ENCODE measurements at regions not wholly inside any gene's neighbourhood (a gene's known extent, or its start where the extent isn't known, plus 50 kb on each side); places are given as distances from the start of the nearest gene placed in this dataset.
"Not testable (repeated sequence)": the region's sequence is repeated elsewhere in the genome, so short reads cannot be mapped to it uniquely, and the experiment has no call there.

- H3K27ac ChIP-seq (ENCODE audit: low read depth in 1 of 3, low read length in 2 of 3) = no peak overlapping the region
- no peak overlapping the region for H3K4me3 ChIP-seq (ENCODE audit: low read depth in 1 of 3, low read length in 3 of 3)
- DNase-seq (no peak), FAIRE-seq (no peak)
- peaks cover 0 to 6% of the 10 kb centered on the region in 2 donors for H3K9me3 ChIP-seq (ENCODE audit: control insufficient read depth in 2 of 2, insufficient read depth in 1 of 2, low read depth in 1 of 2, low read length in 1 of 2)
- no peaks in the 10 kb centered on the region for H3K27me3 ChIP-seq (ENCODE audit: control insufficient read depth in 3 of 3, insufficient read depth in 3 of 3, low read length in 3 of 3)
- no peaks in the 10 kb centered on the region for H3K36me3 ChIP-seq (ENCODE audit: control insufficient read depth in 3 of 3, insufficient read depth in 2 of 3, low read depth in 1 of 3, low read length in 3 of 3)
- 14 to 43% (median 31%) methylated on average over 8 of the region's 8 CpGs for WGBS, 3 donors
- H3K4me1 ChIP-seq (ENCODE audit: control insufficient read depth in 3 of 3, insufficient read depth in 2 of 3, low read depth in 1 of 3, low read length in 2 of 3) = no peaks in the 10 kb centered on the region
Measured at GRCh38 chr19:30812099-30812678, 440.0 kb downstream of the ZNF536 start.

DNA sequence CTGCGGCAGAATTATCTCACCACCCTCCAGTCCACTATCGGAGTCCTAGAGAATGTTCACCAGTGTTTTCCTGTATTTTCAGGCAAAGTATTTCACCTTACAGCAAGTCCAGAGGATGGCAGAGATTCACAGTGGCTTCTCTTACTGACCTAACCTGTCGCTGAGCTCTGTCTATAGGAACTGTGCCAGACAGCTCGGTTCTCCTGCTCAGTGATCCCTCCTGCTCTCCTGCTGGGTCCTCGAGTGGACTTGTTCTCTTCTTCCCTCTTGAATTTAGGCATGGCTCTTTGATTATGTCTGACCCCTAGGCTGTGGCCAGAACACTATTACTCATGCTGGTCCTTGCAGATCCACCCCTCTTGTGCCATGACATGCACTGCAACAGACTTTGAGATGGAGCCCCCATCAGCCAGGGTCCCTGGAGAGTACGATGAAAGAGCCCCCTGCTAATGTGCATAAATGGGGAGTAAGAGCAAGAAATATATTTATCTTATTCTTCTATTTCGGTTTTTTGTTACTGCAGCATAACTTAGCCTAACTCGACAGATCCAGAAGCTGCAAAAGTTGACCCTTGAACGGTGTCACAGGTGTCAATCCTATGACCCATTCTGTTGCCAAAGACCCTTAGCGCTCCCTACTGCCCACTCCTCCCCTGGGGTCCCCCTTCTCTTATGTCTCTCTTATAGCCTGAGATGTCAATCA is 439.4 kb downstream of the ZNF536 start:
- no peaks in the 10 kb centered on the region for H3K4me1 ChIP-seq (ENCODE audit: control insufficient read depth in 3 of 3, insufficient read depth in 2 of 3, low read depth in 1 of 3, low read length in 2 of 3)
- no peak for FAIRE-seq

GRCh38 chr19:30810726-30811125 is 438.5 kb downstream of the ZNF536 start:
- H3K4me3 ChIP-seq (ENCODE audit: low read depth in 1 of 3, low read length in 3 of 3) = no peak overlapping the region
- H3K27me3 ChIP-seq (ENCODE audit: control insufficient read depth in 3 of 3, insufficient read depth in 3 of 3, low read length in 3 of 3) = no peaks in the 10 kb centered on the region
- H3K27ac ChIP-seq (ENCODE audit: low read depth in 1 of 3, low read length in 2 of 3) = no peak overlapping the region
- no peak for FAIRE-seq
- H3K4me1 ChIP-seq (ENCODE audit: control insufficient read depth in 3 of 3, insufficient read depth in 2 of 3, low read depth in 1 of 3, low read length in 2 of 3) = no peaks in the 10 kb centered on the region
- no peaks in the 10 kb centered on the region for H3K36me3 ChIP-seq (ENCODE audit: control insufficient read depth in 3 of 3, insufficient read depth in 2 of 3, low read depth in 1 of 3, low read length in 3 of 3)
- no peak for DNase-seq
- peaks cover 0 to 8% of the 10 kb centered on the region in 2 donors for H3K9me3 ChIP-seq (ENCODE audit: control insufficient read depth in 2 of 2, insufficient read depth in 1 of 2, low read depth in 1 of 2, low read length in 1 of 2)
- 55 to 64% (median 64%) methylated on average over 4 of the region's 4 CpGs for WGBS, 3 donors

More for the DNA sequence above, 439.4 kb downstream of the ZNF536 start:
- no peak overlapping the region for H3K4me3 ChIP-seq (ENCODE audit: low read depth in 1 of 3, low read length in 3 of 3)
- H3K27ac ChIP-seq (ENCODE audit: low read depth in 1 of 3, low read length in 2 of 3) = no peak overlapping the region
- DNase-seq = no peak
- peaks cover 0 to 8% of the 10 kb centered on the region in 2 donors for H3K9me3 ChIP-seq (ENCODE audit: control insufficient read depth in 2 of 2, insufficient read depth in 1 of 2, low read depth in 1 of 2, low read length in 1 of 2)
- no peaks in the 10 kb centered on the region for H3K36me3 ChIP-seq (ENCODE audit: control insufficient read depth in 3 of 3, insufficient read depth in 2 of 3, low read depth in 1 of 3, low read length in 3 of 3)
- WGBS, 3 donors = 67 to 82% (median 74%) methylated on average over 10 of the region's 10 CpGs
- H3K27me3 ChIP-seq (ENCODE audit: control insufficient read depth in 3 of 3, insufficient read depth in 3 of 3, low read length in 3 of 3) = no peaks in the 10 kb centered on the region

DNA sequence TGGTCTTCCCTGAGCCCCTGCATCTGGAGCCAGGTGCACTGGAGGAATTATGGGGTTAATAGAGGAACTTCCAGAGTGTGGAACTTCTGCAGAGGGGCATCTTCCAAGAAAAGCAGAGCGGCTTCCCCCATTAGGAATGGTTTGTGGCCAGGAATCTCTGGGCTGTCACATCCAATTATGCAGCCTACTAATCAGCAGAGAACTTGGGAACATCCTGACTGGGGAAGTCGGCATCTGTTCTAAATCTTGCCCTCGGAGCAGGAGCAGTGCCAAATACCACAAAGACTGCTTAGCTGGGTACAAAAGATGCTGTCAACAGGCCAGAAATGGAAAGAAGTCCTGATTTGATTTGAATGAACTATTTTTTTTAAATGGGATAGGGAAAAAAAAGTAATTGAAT is 435.1 kb downstream of the ZNF536 start:
- DNase-seq = no peak
- Histone ChIP-seq H3K27ac (ENCODE audit: low read depth in 1 of 3, low read length in 2 of 3) (no peak overlapping the region), H3K9me3 (ENCODE audit: control insufficient read depth in 2 of 2, insufficient read depth in 1 of 2, low read depth in 1 of 2, low read length in 1 of 2) (peaks cover 0 to 8% of the 10 kb centered on the region in 2 donors), H3K4me1 (ENCODE audit: control insufficient read depth in 3 of 3, insufficient read depth in 2 of 3, low read depth in 1 of 3, low read length in 2 of 3) (no peaks in the 10 kb centered on the region), H3K4me3 (ENCODE audit: low read depth in 1 of 3, low read length in 3 of 3) (no peak overlapping the region), H3K36me3 (ENCODE audit: control insufficient read depth in 3 of 3, insufficient read depth in 2 of 3, low read depth in 1 of 3, low read length in 3 of 3) (no peaks in the 10 kb centered on the region), H3K27me3 (ENCODE audit: control insufficient read depth in 3 of 3, insufficient read depth in 3 of 3, low read length in 3 of 3) (no peaks in the 10 kb centered on the region)
- no peak for FAIRE-seq
- 61 to 68% (median 65%) methylated on average over 3 of the region's 3 CpGs for WGBS, 3 donors

- H3K27ac ChIP-seq (ENCODE audit: low read depth in 1 of 3, low read length in 2 of 3) = no peak overlapping the region
- FAIRE-seq (no peak), DNase-seq (no peak)
- H3K4me1 ChIP-seq (ENCODE audit: control insufficient read depth in 3 of 3, insufficient read depth in 2 of 3, low read depth in 1 of 3, low read length in 2 of 3) = no peaks in the 10 kb centered on the region
- H3K36me3 ChIP-seq (ENCODE audit: control insufficient read depth in 3 of 3, insufficient read depth in 2 of 3, low read depth in 1 of 3, low read length in 3 of 3) = no peaks in the 10 kb centered on the region
- 59 to 80% (median 75%) methylated on average over 3 of the region's 3 CpGs for WGBS, 3 donors
- H3K9me3 ChIP-seq (ENCODE audit: control insufficient read depth in 2 of 2, insufficient read depth in 1 of 2, low read depth in 1 of 2, low read length in 1 of 2) = peaks cover 0 to 8% of the 10 kb centered on the region in 2 donors
- no peaks in the 10 kb centered on the region for H3K27me3 ChIP-seq (ENCODE audit: control insufficient read depth in 3 of 3, insufficient read depth in 3 of 3, low read length in 3 of 3)
- H3K4me3 ChIP-seq (ENCODE audit: low read depth in 1 of 3, low read length in 3 of 3) = no peak overlapping the region
Measured at GRCh38 chr19:30806311-30806710, 434.1 kb downstream of the ZNF536 start.

- H3K9me3 ChIP-seq (ENCODE audit: control insufficient read depth in 2 of 2, insufficient read depth in 1 of 2, low read depth in 1 of 2, low read length in 1 of 2) = peaks cover 0 to 8% of the 10 kb centered on the region in 2 donors
- DNase-seq = no peak
- 26 to 46% (median 41%) methylated on average over 5 of the region's 5 CpGs for WGBS, 3 donors
Measured at GRCh38 chr19:30804751-30805150, 432.6 kb downstream of the ZNF536 start.

DNA sequence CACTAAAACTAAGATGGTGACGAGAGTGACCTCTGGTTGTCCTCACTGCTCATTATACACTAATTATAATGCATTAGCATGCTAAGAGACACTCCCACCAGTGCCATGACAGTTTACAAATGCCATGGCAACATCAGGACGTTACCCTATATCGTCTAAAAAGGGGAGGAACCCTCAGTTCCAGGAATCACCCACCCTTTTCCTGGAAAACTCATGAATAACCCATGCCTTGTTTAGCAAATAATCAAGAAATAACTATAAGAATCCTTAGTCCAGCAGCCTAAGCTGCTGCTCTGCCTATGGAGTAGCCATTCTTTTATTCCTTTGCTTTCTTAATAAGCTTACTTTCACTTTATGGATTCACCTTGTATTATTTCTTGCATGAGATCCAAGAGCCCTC is 432.1 kb downstream of the ZNF536 start:
- FAIRE-seq; DNase-seq; H3K27ac ChIP-seq (ENCODE audit: low read depth in 1 of 3, low read length in 2 of 3); H3K9me3 ChIP-seq (ENCODE audit: control insufficient read depth in 2 of 2, insufficient read depth in 1 of 2, low read depth in 1 of 2, low read length in 1 of 2); H3K27me3 ChIP-seq (ENCODE audit: control insufficient read depth in 3 of 3, insufficient read depth in 3 of 3, low read length in 3 of 3); H3K36me3 ChIP-seq (ENCODE audit: control insufficient read depth in 3 of 3, insufficient read depth in 2 of 3, low read depth in 1 of 3, low read length in 3 of 3); H3K4me1 ChIP-seq (ENCODE audit: control insufficient read depth in 3 of 3, insufficient read depth in 2 of 3, low read depth in 1 of 3, low read length in 2 of 3); H3K4me3 ChIP-seq (ENCODE audit: low read depth in 1 of 3, low read length in 3 of 3): not testable (repeated sequence)
- 28 to 41% (median 34%) methylated on average over 3 of the region's 3 CpGs for WGBS, 3 donors

More at GRCh38 chr19:30804751-30805150, 432.6 kb downstream of the ZNF536 start:
- H3K4me1 ChIP-seq (ENCODE audit: control insufficient read depth in 3 of 3, insufficient read depth in 2 of 3, low read depth in 1 of 3, low read length in 2 of 3) = no peaks in the 10 kb centered on the region
- no peak for FAIRE-seq
- no peak overlapping the region for H3K27ac ChIP-seq (ENCODE audit: low read depth in 1 of 3, low read length in 2 of 3)
- no peaks in the 10 kb centered on the region for H3K36me3 ChIP-seq (ENCODE audit: control insufficient read depth in 3 of 3, insufficient read depth in 2 of 3, low read depth in 1 of 3, low read length in 3 of 3)
- peaks cover 0 to 1% (median 0%) of the 10 kb centered on the region in 3 donors for H3K27me3 ChIP-seq (ENCODE audit: control insufficient read depth in 3 of 3, insufficient read depth in 3 of 3, low read length in 3 of 3)
- H3K4me3 ChIP-seq (ENCODE audit: low read depth in 1 of 3, low read length in 3 of 3) = no peak overlapping the region

DNA sequence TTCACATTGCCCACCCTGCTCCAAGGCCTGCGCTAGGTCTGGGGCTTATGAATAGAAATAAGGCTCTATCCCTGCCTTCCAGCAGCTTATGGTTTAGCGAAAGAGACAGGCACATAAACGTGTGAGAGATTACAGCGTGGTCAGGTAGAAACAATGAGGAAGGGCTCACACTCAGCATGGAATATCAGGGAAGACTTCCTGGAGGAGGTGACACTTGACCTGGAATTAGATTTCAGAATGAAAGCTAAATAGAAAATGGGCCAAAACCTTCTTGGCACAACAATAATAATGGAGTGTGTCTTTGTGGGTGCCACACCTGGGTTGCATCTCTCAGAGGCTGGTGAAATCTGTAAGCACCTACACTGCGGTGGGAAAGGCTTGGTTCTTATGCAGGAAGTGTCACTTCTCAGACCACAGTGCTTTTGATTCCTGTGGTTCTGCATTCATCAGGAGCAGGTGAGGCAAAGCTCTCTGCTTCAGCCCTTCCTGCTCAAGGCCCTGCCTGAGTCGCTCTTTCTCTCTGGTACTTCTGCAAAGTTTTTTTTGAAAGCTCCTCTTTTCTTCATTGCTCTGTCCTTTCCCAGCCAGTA is 430.3 kb downstream of the ZNF536 start:
- peaks cover 0 to 2% (median 0%) of the 10 kb centered on the region in 3 donors for H3K27me3 ChIP-seq (ENCODE audit: control insufficient read depth in 3 of 3, insufficient read depth in 3 of 3, low read length in 3 of 3)
- H3K9me3 ChIP-seq (ENCODE audit: control insufficient read depth in 2 of 2, insufficient read depth in 1 of 2, low read depth in 1 of 2, low read length in 1 of 2) = peaks cover 0 to 4% of the 10 kb centered on the region in 2 donors
- DNase-seq (no peak), FAIRE-seq (no peak)
- H3K4me3 ChIP-seq (ENCODE audit: low read depth in 1 of 3, low read length in 3 of 3) = no peak overlapping the region
- H3K27ac ChIP-seq (ENCODE audit: low read depth in 1 of 3, low read length in 2 of 3) = no peak overlapping the region
- H3K4me1 ChIP-seq (ENCODE audit: control insufficient read depth in 3 of 3, insufficient read depth in 2 of 3, low read depth in 1 of 3, low read length in 2 of 3) = no peaks in the 10 kb centered on the region
- WGBS, 3 donors = 82 to 87% (median 82%) methylated on average over 6 of the region's 6 CpGs
- no peaks in the 10 kb centered on the region for H3K36me3 ChIP-seq (ENCODE audit: control insufficient read depth in 3 of 3, insufficient read depth in 2 of 3, low read depth in 1 of 3, low read length in 3 of 3)
